ENCODE measurements at regions not wholly inside any gene's neighbourhood (a gene's known extent, or its start where the extent isn't known, plus 50 kb on each side); places are given as distances from the start of the nearest gene placed in this dataset.

- Mint-ChIP-seq H3K27me3 (no peaks in the 10 kb centered on the region), H3K9me3 (peaks cover 19% of the 10 kb centered on the region)
- intact Hi-C loops (cut with micrococcal nuclease), result no loop called here
Observed at GRCh38 chr4:147351083-147351787, 129.7 kb upstream of the EDNRA start.

GRCh38 chr4:147354237-147354636 is 126.7 kb upstream of the EDNRA start:
- Mint-ChIP-seq H3K27ac (no peak overlapping the region), H3K27me3 (no peaks in the 10 kb centered on the region), H3K4me3 (no peak overlapping the region), H3K9me3 (peaks cover 27% of the 10 kb centered on the region), H3K4me1 (ENCODE audit: low read depth) (no peaks in the 10 kb centered on the region), H3K36me3 (ENCODE audit: low read depth) (no peaks in the 10 kb centered on the region)
- intact Hi-C loops (cut with micrococcal nuclease), result no loop called here

More at GRCh38 chr4:147351083-147351787, 129.7 kb upstream of the EDNRA start:
- H3K36me3 Mint-ChIP-seq (ENCODE audit: low read depth), result no peaks in the 10 kb centered on the region
- no peak overlapping the region for H3K27ac Mint-ChIP-seq
- H3K4me1 Mint-ChIP-seq (ENCODE audit: low read depth), result no peaks in the 10 kb centered on the region
- no peak overlapping the region for H3K4me3 Mint-ChIP-seq

DNA sequence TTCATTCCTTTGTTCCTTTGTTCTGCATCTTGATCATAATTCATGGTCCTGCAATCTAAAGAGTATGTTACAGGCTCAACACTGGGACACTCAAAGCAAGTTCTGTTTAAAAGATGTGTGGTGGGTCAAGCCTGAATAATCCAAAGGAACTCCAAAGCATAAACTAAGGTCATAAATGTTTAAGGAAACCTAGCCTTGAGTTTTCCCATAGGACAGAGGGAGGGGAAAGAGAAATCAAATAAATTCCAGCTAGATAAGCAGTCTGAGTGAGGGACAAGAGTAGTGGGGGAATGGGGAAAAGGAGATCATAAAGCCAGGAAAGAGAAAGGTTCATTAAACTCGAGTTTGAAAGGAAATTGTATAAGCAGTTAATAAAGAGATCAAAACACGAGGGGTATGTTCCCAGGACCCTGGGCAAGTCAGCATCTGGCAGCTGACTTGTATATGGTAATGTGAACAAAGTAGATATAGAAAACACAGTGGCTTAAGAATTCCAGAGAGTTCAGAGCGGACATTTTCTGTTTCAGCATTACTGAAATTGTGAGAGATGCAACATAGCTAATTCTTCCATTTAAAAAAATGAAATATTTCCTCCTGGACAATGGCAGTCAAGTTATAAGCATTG is 125.8 kb upstream of the EDNRA start:
- H3K9me3 Mint-ChIP-seq, result peaks cover 30% of the 10 kb centered on the region
- no peak overlapping the region for H3K4me3 Mint-ChIP-seq
- no peaks in the 10 kb centered on the region for H3K4me1 Mint-ChIP-seq (ENCODE audit: low read depth)
- no peaks in the 10 kb centered on the region for H3K27me3 Mint-ChIP-seq
- no peak overlapping the region for H3K27ac Mint-ChIP-seq
- no peaks in the 10 kb centered on the region for H3K36me3 Mint-ChIP-seq (ENCODE audit: low read depth)
- intact Hi-C loops (cut with micrococcal nuclease), result no loop called here

- Mint-ChIP-seq H3K4me3 (no peak overlapping the region), H3K27me3 (no peaks in the 10 kb centered on the region), H3K4me1 (ENCODE audit: low read depth) (no peaks in the 10 kb centered on the region), H3K9me3 (peaks cover 26% of the 10 kb centered on the region), H3K36me3 (ENCODE audit: low read depth) (no peaks in the 10 kb centered on the region), H3K27ac (no peak overlapping the region)
- intact Hi-C loops (cut with micrococcal nuclease), result no loop called here
Observed at GRCh38 chr4:147355847-147356246, 125.0 kb upstream of the EDNRA start.

DNA sequence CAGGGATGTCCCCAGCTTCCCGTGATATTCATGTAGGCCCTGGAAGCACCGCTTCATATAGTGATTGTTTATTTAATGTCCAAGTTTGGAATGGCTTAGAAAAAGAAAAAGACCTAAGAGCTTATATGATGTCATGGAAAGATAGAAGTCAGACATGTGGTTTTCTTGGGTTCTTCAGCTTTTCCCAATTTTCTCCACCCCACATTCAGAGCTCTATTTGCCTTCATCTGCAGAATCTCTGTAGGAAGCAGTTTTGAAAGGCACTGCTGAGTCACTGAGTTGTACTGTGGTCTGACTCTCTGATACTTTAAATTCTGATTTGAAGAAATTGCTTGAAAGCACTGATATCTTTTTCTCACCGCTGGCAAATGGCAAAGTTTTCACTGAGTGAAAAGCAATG is 120.6 kb upstream of the EDNRA start:
- H3K36me3 Mint-ChIP-seq (ENCODE audit: low read depth), result no peaks in the 10 kb centered on the region
- intact Hi-C loops (cut with micrococcal nuclease), result no loop called here
- H3K9me3 Mint-ChIP-seq, result peaks cover 34% of the 10 kb centered on the region
- H3K27me3 Mint-ChIP-seq, result no peaks in the 10 kb centered on the region
- no peak overlapping the region for H3K27ac Mint-ChIP-seq
- no peak overlapping the region for H3K4me3 Mint-ChIP-seq
- no peaks in the 10 kb centered on the region for H3K4me1 Mint-ChIP-seq (ENCODE audit: low read depth)

- peaks cover 34% of the 10 kb centered on the region for H3K9me3 Mint-ChIP-seq
- no peak overlapping the region for H3K27ac Mint-ChIP-seq
- no peaks in the 10 kb centered on the region for H3K27me3 Mint-ChIP-seq
- intact Hi-C loops (cut with micrococcal nuclease), result no loop called here
- no peaks in the 10 kb centered on the region for H3K36me3 Mint-ChIP-seq (ENCODE audit: low read depth)
- no peaks in the 10 kb centered on the region for H3K4me1 Mint-ChIP-seq (ENCODE audit: low read depth)
- H3K4me3 Mint-ChIP-seq, result no peak overlapping the region
Observed at GRCh38 chr4:147361726-147362125, 119.2 kb upstream of the EDNRA start.

- Mint-ChIP-seq H3K36me3 (ENCODE audit: low read depth) (no peaks in the 10 kb centered on the region), H3K4me3 (no peak overlapping the region)
Observed at GRCh38 chr4:147362938-147363337, 118.0 kb upstream of the EDNRA start.

DNA sequence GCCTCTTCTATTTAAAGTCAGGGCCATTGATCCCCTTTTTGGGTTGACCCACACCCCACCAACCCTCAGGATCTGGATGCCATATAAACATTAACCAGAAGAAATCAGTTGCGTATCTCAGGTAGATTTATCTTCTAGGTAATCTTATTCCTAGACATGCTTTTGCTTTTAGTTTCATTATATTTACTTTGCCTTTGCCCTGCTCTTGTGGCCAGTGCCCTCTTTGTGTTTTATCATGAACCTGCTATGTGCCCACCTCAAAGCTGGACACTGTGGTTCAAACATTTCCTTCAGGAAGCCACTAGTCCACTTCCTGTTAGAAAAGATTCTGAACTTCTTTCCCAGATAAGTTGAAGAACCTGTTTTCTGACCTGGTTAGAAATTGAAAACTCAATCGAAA is 117.4 kb upstream of the EDNRA start:
- Mint-ChIP-seq H3K4me3 (no peak overlapping the region), H3K9me3 (peaks cover 25% of the 10 kb centered on the region), H3K27ac (no peak overlapping the region), H3K4me1 (ENCODE audit: low read depth) (no peaks in the 10 kb centered on the region), H3K36me3 (ENCODE audit: low read depth) (no peaks in the 10 kb centered on the region), H3K27me3 (no peaks in the 10 kb centered on the region)
- intact Hi-C loops (cut with micrococcal nuclease), result no loop called here

More at GRCh38 chr4:147362938-147363337, 118.0 kb upstream of the EDNRA start:
- Mint-ChIP-seq H3K27me3 (no peaks in the 10 kb centered on the region), H3K4me1 (ENCODE audit: low read depth) (no peaks in the 10 kb centered on the region), H3K9me3 (peaks cover 25% of the 10 kb centered on the region), H3K27ac (no peak overlapping the region)
- intact Hi-C loops (cut with micrococcal nuclease), result no loop called here

DNA sequence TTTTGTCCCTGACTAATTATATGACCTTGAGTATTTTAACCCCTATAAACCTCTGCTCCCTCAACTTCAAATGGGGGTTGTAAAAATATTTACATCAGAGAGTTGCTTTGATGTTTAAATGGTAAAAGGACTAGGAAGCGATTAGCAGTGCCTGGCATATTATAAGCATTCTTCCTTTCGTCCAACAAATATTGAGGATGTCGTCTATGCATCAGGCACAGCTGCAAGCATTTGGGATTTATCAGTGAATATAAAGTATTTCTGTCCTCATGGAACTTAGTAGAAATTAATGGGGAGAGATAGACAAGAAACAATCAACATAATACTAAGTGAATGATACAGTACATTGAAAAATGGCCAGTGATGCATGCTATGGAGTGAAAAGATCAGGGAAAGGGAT is 115.5 kb upstream of the EDNRA start:
- intact Hi-C loops (cut with micrococcal nuclease), result no loop called here
- Mint-ChIP-seq H3K36me3 (ENCODE audit: low read depth) (no peaks in the 10 kb centered on the region), H3K27ac (no peak overlapping the region), H3K9me3 (peaks cover 9% of the 10 kb centered on the region), H3K4me3 (no peak overlapping the region), H3K4me1 (ENCODE audit: low read depth) (no peaks in the 10 kb centered on the region), H3K27me3 (no peaks in the 10 kb centered on the region)

GRCh38 chr4:147366164-147366563 is 114.7 kb upstream of the EDNRA start:
- Mint-ChIP-seq H3K27ac (no peak overlapping the region), H3K4me1 (ENCODE audit: low read depth) (no peaks in the 10 kb centered on the region), H3K36me3 (ENCODE audit: low read depth) (no peaks in the 10 kb centered on the region), H3K9me3 (peaks cover 9% of the 10 kb centered on the region), H3K27me3 (no peaks in the 10 kb centered on the region), H3K4me3 (no peak overlapping the region)
- intact Hi-C loops (cut with micrococcal nuclease), result no loop called here

DNA sequence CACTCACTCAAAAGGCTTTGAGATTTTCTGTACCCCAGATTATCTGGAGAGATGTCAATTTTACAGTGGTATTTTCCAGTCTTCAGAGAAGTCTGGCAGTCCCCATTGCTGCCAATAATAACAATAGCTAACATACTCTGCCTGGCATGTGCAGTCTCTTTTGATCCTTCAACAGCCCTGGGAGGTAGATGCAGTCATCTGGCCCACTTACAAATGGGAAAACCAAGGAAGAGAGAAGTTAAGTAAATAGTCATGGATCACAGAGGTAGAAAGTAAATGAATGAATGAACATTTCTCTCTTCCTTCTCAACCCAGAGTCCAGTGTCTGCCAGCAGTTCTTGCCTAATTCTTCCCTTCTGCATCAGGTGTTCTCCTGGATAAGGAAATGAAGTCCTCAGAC is 113.0 kb upstream of the EDNRA start:
- peaks cover 9% of the 10 kb centered on the region for H3K9me3 Mint-ChIP-seq
- intact Hi-C loops (cut with micrococcal nuclease), result no loop called here
- no peaks in the 10 kb centered on the region for H3K4me1 Mint-ChIP-seq (ENCODE audit: low read depth)
- H3K4me3 Mint-ChIP-seq, result no peak overlapping the region
- no peaks in the 10 kb centered on the region for H3K27me3 Mint-ChIP-seq
- no peaks in the 10 kb centered on the region for H3K36me3 Mint-ChIP-seq (ENCODE audit: low read depth)
- no peak overlapping the region for H3K27ac Mint-ChIP-seq

- peaks cover 4% of the 10 kb centered on the region for H3K9me3 Mint-ChIP-seq
- H3K4me3 Mint-ChIP-seq, result no peak overlapping the region
- intact Hi-C loops (cut with micrococcal nuclease), result no loop called here
- H3K36me3 Mint-ChIP-seq (ENCODE audit: low read depth), result no peaks in the 10 kb centered on the region
- no peaks in the 10 kb centered on the region for H3K4me1 Mint-ChIP-seq (ENCODE audit: low read depth)
- H3K27me3 Mint-ChIP-seq, result no peaks in the 10 kb centered on the region
- H3K27ac Mint-ChIP-seq, result no peak overlapping the region
Observed at GRCh38 chr4:147368948-147369347, 111.9 kb upstream of the EDNRA start.

DNA sequence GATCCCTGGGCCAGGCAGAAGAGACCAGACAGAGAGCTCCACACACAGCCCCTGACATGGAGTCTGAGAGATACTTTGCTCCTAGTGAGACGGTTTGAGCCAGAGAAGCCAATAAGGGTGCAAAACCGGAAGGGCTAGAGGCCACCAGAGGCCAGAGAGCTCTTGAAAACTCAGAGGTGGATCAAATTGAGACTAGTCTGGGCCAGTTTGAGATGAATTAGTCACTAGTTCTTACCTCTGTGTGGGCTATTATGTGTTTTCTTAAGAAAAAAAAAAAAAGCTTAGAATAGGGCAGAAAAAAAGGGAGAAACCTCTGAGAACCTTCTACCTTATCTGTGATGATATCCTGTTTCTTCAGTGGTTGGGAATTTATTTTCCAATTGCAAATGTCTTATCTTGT is 110.4 kb upstream of the EDNRA start:
- intact Hi-C loops (cut with micrococcal nuclease), result no loop called here
- no peaks in the 10 kb centered on the region for H3K27me3 Mint-ChIP-seq
- H3K4me1 Mint-ChIP-seq (ENCODE audit: low read depth), result no peaks in the 10 kb centered on the region
- H3K9me3 Mint-ChIP-seq, result no peaks in the 10 kb centered on the region
- H3K4me3 Mint-ChIP-seq, result no peak overlapping the region
- H3K36me3 Mint-ChIP-seq (ENCODE audit: low read depth), result no peaks in the 10 kb centered on the region
- H3K27ac Mint-ChIP-seq, result no peak overlapping the region

DNA sequence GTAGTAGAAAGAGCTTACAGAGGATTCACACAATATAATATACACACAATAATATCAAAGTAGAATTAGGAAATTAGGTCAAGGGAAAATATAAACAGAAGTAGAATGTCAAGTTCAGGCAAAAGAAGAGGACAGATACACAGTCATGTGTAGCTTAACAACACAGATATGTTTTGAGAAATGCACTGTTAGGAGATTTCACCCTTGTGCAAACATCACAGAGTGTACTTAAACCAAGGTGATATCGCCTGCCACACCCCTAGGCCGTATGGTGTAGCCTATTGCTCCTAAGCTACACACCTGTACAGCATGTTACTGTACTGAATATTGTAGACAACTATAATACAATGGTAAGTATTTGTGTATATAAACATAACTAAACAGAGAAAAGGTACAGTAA is 110.0 kb upstream of the EDNRA start:
- H3K27ac Mint-ChIP-seq, result no peak overlapping the region
- H3K4me1 Mint-ChIP-seq (ENCODE audit: low read depth), result no peaks in the 10 kb centered on the region
- no peaks in the 10 kb centered on the region for H3K36me3 Mint-ChIP-seq (ENCODE audit: low read depth)
- intact Hi-C loops (cut with micrococcal nuclease), result no loop called here
- no peak overlapping the region for H3K4me3 Mint-ChIP-seq
- no peaks in the 10 kb centered on the region for H3K9me3 Mint-ChIP-seq
- no peaks in the 10 kb centered on the region for H3K27me3 Mint-ChIP-seq

GRCh38 chr4:147371661-147372060 is 109.2 kb upstream of the EDNRA start:
- Mint-ChIP-seq H3K27me3 (no peaks in the 10 kb centered on the region), H3K9me3 (peaks cover 7% of the 10 kb centered on the region), H3K36me3 (ENCODE audit: low read depth) (no peaks in the 10 kb centered on the region), H3K27ac (no peak overlapping the region), H3K4me3 (no peak overlapping the region), H3K4me1 (ENCODE audit: low read depth) (no peaks in the 10 kb centered on the region)
- intact Hi-C loops (cut with micrococcal nuclease), result no loop called here

Data from dendritic cell treated with granulocyte-macrophage colony-stimulating factor and Interleukin-4, amounts not matched to agents 40 ng/mL and 50 ng/mL, for 4 days (primary cell).